OCI-LY1 (cell line): ENCODE measurements at regions not wholly inside any gene's neighbourhood (a gene's known extent, or its start where the extent isn't known, plus 50 kb on each side); places are given as distances from the start of the nearest gene placed in this dataset.

Source experiments
- EZH2 ChIP-seq: fragments of 200-600 bp; sonication (generic), shearing (Covaris generic); IDR thresholded peaks from 2 replicates; pipeline ENCODE4 v1.8.0; 2017; ENCODE audit warnings: borderline replicate concordance, mixed run types, mild to moderate bottlenecking, antibody characterized with exemption, low read length, moderate library complexity, mixed read lengths
- TF ChIP-seq, protein P1 (sequence below): fragments of 200-600 bp; sonication (generic), shearing (Covaris generic); IDR thresholded peaks from 2 replicates; pipeline ENCODE4 v1.5.1; 2017; ENCODE audit warnings: mild to moderate bottlenecking, antibody characterized with exemption, low read length, moderate library complexity, mixed read lengths

DNA sequence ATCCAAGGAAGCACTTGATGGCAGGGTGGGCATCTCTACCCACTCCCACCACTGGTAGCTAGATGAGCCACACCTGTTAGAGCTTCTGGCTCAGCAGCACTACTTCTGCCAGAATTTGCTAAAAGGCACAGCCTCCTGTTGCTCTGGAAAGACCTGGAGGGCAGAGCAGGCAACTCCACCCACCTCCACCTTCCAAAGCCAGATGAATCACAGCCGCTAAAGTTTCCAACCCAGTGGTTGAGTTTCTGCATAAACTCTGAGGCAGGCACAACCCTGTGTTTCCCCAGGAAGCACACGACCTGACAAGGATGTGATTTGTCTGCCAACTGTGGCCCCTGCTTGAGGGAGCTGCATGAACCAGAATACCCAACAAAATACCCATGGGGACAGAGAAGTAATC is 111.6 kb upstream of the GCFC2 start:
- TF ChIP-seq, protein P1, sequence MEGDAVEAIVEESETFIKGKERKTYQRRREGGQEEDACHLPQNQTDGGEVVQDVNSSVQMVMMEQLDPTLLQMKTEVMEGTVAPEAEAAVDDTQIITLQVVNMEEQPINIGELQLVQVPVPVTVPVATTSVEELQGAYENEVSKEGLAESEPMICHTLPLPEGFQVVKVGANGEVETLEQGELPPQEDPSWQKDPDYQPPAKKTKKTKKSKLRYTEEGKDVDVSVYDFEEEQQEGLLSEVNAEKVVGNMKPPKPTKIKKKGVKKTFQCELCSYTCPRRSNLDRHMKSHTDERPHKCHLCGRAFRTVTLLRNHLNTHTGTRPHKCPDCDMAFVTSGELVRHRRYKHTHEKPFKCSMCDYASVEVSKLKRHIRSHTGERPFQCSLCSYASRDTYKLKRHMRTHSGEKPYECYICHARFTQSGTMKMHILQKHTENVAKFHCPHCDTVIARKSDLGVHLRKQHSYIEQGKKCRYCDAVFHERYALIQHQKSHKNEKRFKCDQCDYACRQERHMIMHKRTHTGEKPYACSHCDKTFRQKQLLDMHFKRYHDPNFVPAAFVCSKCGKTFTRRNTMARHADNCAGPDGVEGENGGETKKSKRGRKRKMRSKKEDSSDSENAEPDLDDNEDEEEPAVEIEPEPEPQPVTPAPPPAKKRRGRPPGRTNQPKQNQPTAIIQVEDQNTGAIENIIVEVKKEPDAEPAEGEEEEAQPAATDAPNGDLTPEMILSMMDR: no peak
- no peak for TF ChIP-seq EZH2
